GM23248 (cell line): ENCODE measurements at regions not wholly inside any gene's neighbourhood (a gene's known extent, or its start where the extent isn't known, plus 50 kb on each side); places are given as distances from the start of the nearest gene placed in this dataset.
A peak's percentile ranks its signal among the peaks of the same experiment; 100 is the strongest.

ENCODE experiments used
- DNase-seq: peaks from one replicate; pipeline ENCODE4 v3.0.0-alpha.2; 2015
- H2AFZ ChIP-seq: fragments of 200-600 bp; sonication (generic); 2 replicates; pipeline ENCODE4 v1.6.1; 2016; ENCODE audit warnings: antibody characterized with exemption
- H3F3A ChIP-seq: fragments of 200-600 bp; sonication (generic); 2 replicates; pipeline ENCODE4 v1.6.1; 2016; ENCODE audit warnings: mild to moderate bottlenecking, antibody characterized with exemption, mixed run types; ENCODE audit not compliant: insufficient read depth
- H3K27ac ChIP-seq: fragments of 200-600 bp; sonication (generic); 2 replicates; pipeline ENCODE4 v1.5.1; 2016; ENCODE audit warnings: mild to moderate bottlenecking
- H3K27me3 ChIP-seq: fragments of 200-600 bp; sonication (generic); replicated peaks from 2 replicates; pipeline ENCODE4 v1.6.1; 2016; ENCODE audit warnings: mild to moderate bottlenecking; ENCODE audit not compliant: insufficient read depth
- H3K36me3 ChIP-seq: fragments of 200-600 bp; sonication (generic); 2 replicates; pipeline ENCODE4 v1.6.1; 2016; ENCODE audit warnings: low read depth, mild to moderate bottlenecking
- H3K4me1 ChIP-seq: fragments of 200-600 bp; sonication (generic); 2 replicates; pipeline ENCODE4 v1.6.1; 2016; ENCODE audit warnings: mild to moderate bottlenecking; ENCODE audit not compliant: insufficient read depth
- H3K4me2 ChIP-seq: fragments of 200-600 bp; sonication (generic); one replicate; pipeline ENCODE4 v1.6.1; 2016; ENCODE audit warnings: mild to moderate bottlenecking; ENCODE audit not compliant: unreplicated experiment
- H3K4me3 ChIP-seq: fragments of 200-600 bp; sonication (generic); 2 replicates; pipeline ENCODE4 v1.5.1; 2016; ENCODE audit warnings: mild to moderate bottlenecking
- H3K79me2 ChIP-seq: fragments of 200-600 bp; sonication (generic); 2 replicates; pipeline ENCODE4 v1.6.1; 2016; ENCODE audit warnings: mild to moderate bottlenecking; ENCODE audit not compliant: insufficient read depth
- H3K9ac ChIP-seq: fragments of 200-600 bp; sonication (generic); 2 replicates; pipeline ENCODE4 v1.6.1; 2016; ENCODE audit warnings: mild to moderate bottlenecking
- H3K9me2 ChIP-seq: fragments of 200-600 bp; sonication (generic); 2 replicates; pipeline ENCODE4 v1.6.1; 2016; ENCODE audit warnings: mixed run types, mild to moderate bottlenecking, moderate library complexity; ENCODE audit not compliant: insufficient read depth
- H3K9me3 ChIP-seq: fragments of 200-600 bp; sonication (generic); one replicate; pipeline ENCODE4 v1.6.1; 2017; ENCODE audit warnings: low read depth
- H4K20me1 ChIP-seq: fragments of 200-600 bp; sonication (generic); 2 replicates; pipeline ENCODE4 v1.6.0; 2016; ENCODE audit not compliant: insufficient read depth
- EZH2 ChIP-seq: fragments of 200-600 bp; sonication (generic); IDR thresholded peaks from 2 replicates; pipeline ENCODE4 v1.6.1; 2018; ENCODE audit warnings: antibody characterized with exemption, mild to moderate bottlenecking; ENCODE audit not compliant: insufficient read depth, poor library complexity, severe bottlenecking
- EZH2phosphoT487 ChIP-seq: fragments of 200-600 bp; sonication (generic); IDR thresholded peaks from 2 replicates; pipeline ENCODE4 v1.6.1; 2018; ENCODE audit warnings: antibody characterized with exemption, moderate library complexity, mild to moderate bottlenecking, low read depth; ENCODE audit not compliant: insufficient read depth
- WGBS, 2 experiments: methylation state at CpG; one replicate each; pipeline ENCODE4 v1.1.6; 2015 to 2017; ENCODE audit warnings: low lambda C conversion rate in 2 of 2, low coverage in 1 of 2; ENCODE audit errors: missing lambda C conversion rate in 2 of 2; 5-methylcytosine and 5-hydroxymethylcytosine counted together
- in situ Hi-C: fragments of 300-500 bp; cut with MboI; formaldehyde crosslinking; loops from 2 replicates; pipeline ENCODE4 v1.15.0; 2020

- in situ Hi-C loops, result no loop called here
- Histone ChIP-seq H3K9ac (no peak overlapping the region), H4K20me1 (no peaks in the 10 kb centered on the region), H3K9me2 (no peaks in the 10 kb centered on the region), H3K79me2 (no peaks in the 10 kb centered on the region), H3K4me2 (peak overlapping the region; percentile 30), H3K4me1 (peaks cover 42% of the 10 kb centered on the region), H3K27ac (peak overlapping the region; percentile 63), H2AFZ (peak overlapping the region; percentile 74), H3K9me3 (no peaks in the 10 kb centered on the region), H3K36me3 (no peaks in the 10 kb centered on the region), H3F3A (peaks cover 23% of the 10 kb centered on the region), H3K4me3 (peak overlapping the region; percentile 37), H3K27me3 (no peaks in the 10 kb centered on the region)
- TF ChIP-seq EZH2phosphoT487, result no peak
- TF ChIP-seq EZH2, result no peak
- WGBS, 2 experiments, result 0 to 4% methylated on average over 1 of the region's 1 CpG
- DNase-seq, result peak; percentile 79
Measured at GRCh38 chr14:58817846-58818245, 180.1 kb downstream of the DACT1 start.

DNA sequence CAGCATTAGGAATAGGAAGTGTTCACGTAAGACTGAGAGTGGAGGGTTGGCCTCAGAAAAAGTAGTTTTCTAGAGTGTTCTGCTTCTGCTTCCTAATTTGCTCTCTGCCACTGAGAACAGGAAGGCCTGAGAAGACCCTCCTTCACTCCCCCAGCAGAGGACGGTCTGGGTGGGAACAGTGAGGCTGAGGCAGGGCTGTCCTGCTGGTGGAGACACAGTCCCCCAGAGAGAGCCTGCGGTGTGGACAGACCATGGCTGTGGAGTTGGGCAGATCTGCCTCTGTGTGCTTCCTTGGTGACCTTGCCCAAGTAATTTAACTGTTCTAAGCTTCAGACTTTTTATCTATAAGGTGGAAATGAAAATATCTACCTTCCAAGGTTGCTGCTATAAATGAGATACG is 182.3 kb downstream of the DACT1 start:
- peaks cover 41% of the 10 kb centered on the region for H3K4me1 ChIP-seq
- no peak for TF ChIP-seq EZH2
- no peak for TF ChIP-seq EZH2phosphoT487
- no peak overlapping the region for H3K9ac ChIP-seq
- no peaks in the 10 kb centered on the region for H3K79me2 ChIP-seq
- no peak overlapping the region for H3K27ac ChIP-seq
- no peak overlapping the region for H3K4me2 ChIP-seq
- in situ Hi-C loops, result no loop called here
- no peak overlapping the region for H2AFZ ChIP-seq
- H3F3A ChIP-seq, result peaks cover 17% of the 10 kb centered on the region
- H3K4me3 ChIP-seq, result no peak overlapping the region
- no peaks in the 10 kb centered on the region for H3K36me3 ChIP-seq
- no peaks in the 10 kb centered on the region for H3K9me2 ChIP-seq
- no peaks in the 10 kb centered on the region for H3K9me3 ChIP-seq
- DNase-seq, result no peak
- H3K27me3 ChIP-seq, result no peaks in the 10 kb centered on the region
- no peaks in the 10 kb centered on the region for H4K20me1 ChIP-seq
- WGBS, 2 experiments, result 95 to 97% methylated on average over 4 of the region's 4 CpGs

DNA sequence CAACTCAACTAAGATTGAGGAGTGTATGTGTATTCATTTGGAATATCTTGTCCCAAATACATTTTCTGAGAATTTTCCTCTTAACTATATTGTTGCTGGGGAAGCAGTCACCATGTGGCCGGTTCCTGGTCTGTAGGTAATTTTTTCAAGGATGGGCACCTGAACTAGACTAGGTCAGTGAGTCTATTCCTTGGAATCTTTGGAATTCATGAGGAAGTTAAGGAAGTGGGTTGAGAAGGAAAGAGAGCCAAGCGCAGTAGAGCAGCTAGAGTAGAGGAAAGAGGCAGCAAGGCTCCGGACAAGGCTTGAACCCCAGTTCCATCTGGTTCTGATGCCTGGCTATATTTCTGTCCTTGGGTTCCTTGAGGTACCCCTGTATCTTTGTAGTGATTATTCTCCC is 183.7 kb downstream of the DACT1 start:
- TF ChIP-seq EZH2phosphoT487 (no peak), EZH2 (no peak)
- 94 to 100% methylated on average over 3 of the region's 3 CpGs for WGBS, 2 experiments
- Histone ChIP-seq H3K79me2 (no peaks in the 10 kb centered on the region), H3K9me3 (no peaks in the 10 kb centered on the region), H3K9ac (no peak overlapping the region), H3K36me3 (no peaks in the 10 kb centered on the region), H3K27ac (no peak overlapping the region), H3K27me3 (no peaks in the 10 kb centered on the region), H3F3A (peaks cover 7% of the 10 kb centered on the region), H4K20me1 (no peaks in the 10 kb centered on the region), H3K4me1 (peaks cover 27% of the 10 kb centered on the region), H3K4me3 (no peak overlapping the region), H3K9me2 (no peaks in the 10 kb centered on the region), H3K4me2 (no peak overlapping the region), H2AFZ (no peak overlapping the region)
- DNase-seq, result no peak
- in situ Hi-C loops, result no loop called here

DNA sequence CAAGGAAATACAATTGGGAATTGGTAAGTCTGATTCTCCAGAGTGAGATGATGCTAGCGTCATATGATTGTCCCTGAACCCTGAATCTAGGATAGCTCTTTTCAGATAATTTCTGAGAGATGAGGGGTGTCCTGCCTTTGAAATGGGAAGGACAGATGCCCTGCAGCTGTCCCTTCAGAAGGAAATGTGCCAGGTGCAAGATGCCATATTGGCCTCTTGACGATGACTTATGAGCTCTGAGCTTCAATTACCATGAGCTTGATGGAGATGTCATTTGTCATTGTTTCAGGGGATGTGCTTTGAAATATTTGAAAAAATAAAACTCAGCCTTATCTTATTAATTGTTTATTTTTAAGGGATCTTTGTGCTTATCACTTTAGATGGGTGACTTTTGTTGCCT is 185.1 kb downstream of the DACT1 start:
- no peaks in the 10 kb centered on the region for H3K27me3 ChIP-seq
- no peak overlapping the region for H2AFZ ChIP-seq
- H3K36me3 ChIP-seq, result no peaks in the 10 kb centered on the region
- in situ Hi-C loops, result no loop called here
- H3K9me2 ChIP-seq, result no peaks in the 10 kb centered on the region
- H3K27ac ChIP-seq, result no peak overlapping the region
- TF ChIP-seq EZH2phosphoT487, result no peak
- TF ChIP-seq EZH2, result no peak
- no peak overlapping the region for H3K4me3 ChIP-seq
- no peaks in the 10 kb centered on the region for H4K20me1 ChIP-seq
- 92 to 98% methylated on average over 2 of the region's 2 CpGs for WGBS, 2 experiments
- no peaks in the 10 kb centered on the region for H3K9me3 ChIP-seq
- no peak overlapping the region for H3K4me2 ChIP-seq
- H3F3A ChIP-seq, result peaks cover 4% of the 10 kb centered on the region
- peaks cover 12% of the 10 kb centered on the region for H3K4me1 ChIP-seq
- no peaks in the 10 kb centered on the region for H3K79me2 ChIP-seq
- H3K9ac ChIP-seq, result no peak overlapping the region
- no peak for DNase-seq

GRCh38 chr14:58823312-58823711 is 185.6 kb downstream of the DACT1 start:
- Histone ChIP-seq H3K36me3 (no peaks in the 10 kb centered on the region), H3K9ac (no peak overlapping the region), H3K4me2 (no peak overlapping the region), H3K9me3 (no peaks in the 10 kb centered on the region), H3K9me2 (no peaks in the 10 kb centered on the region), H2AFZ (no peak overlapping the region), H4K20me1 (no peaks in the 10 kb centered on the region), H3K27ac (no peak overlapping the region), H3F3A (peaks cover under 1% of the 10 kb centered on the region; the same call in 1 of the 2 replicates), H3K79me2 (no peaks in the 10 kb centered on the region), H3K4me3 (no peak overlapping the region), H3K27me3 (no peaks in the 10 kb centered on the region), H3K4me1 (peaks cover 8% of the 10 kb centered on the region)
- TF ChIP-seq EZH2 (no peak), EZH2phosphoT487 (no peak)
- no peak for DNase-seq
- in situ Hi-C loops, result no loop called here
- WGBS, 2 experiments, result 84 to 91% methylated on average over 2 of the region's 2 CpGs
